AG09309 (cell line): ENCODE measurements at regions not wholly inside any gene's neighbourhood (a gene's known extent, or its start where the extent isn't known, plus 50 kb on each side); places are given as distances from the start of the nearest gene placed in this dataset.

Source experiments
- DNase-seq: peaks from one replicate; pipeline ENCODE4 v3.0.0-alpha.2; 2010; ENCODE audit warnings: low read depth
- H3K4me3 ChIP-seq: 2 replicates; pipeline ENCODE4 v1.5.1; 2011; ENCODE audit warnings: mild to moderate bottlenecking, low read depth, low read length, moderate library complexity; ENCODE audit not compliant: control insufficient read depth
- TF ChIP-seq, protein P1 (sequence below): IDR thresholded peaks from 2 replicates; pipeline ENCODE4 v1.5.1; 2011; ENCODE audit warnings: mild to moderate bottlenecking, low read depth, low read length, inconsistent platforms; ENCODE audit not compliant: insufficient read depth, control insufficient read depth; ENCODE audit errors: missing control alignments

DNA sequence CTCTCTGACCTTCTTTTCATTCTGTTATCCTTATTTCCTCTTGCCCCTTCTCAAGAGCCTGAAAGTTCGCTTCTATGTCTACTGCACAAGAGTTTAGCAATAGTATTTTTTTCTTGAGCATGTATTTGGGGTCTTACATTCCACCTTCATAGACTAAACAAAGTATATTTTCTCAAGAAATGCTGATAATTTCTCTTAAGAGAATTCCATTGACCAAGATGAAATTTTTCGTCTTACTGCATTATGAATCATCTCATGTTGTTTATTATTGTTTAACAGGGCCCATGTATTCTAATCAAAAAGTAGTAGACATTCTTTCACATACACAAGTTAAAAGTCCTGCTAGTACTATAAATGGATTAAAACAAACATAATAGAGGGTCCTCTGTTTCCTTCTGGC lies 219.3 kb downstream of the C12orf50 start:
- H3K4me3 ChIP-seq, result no peak overlapping the region
- TF ChIP-seq, protein P1, sequence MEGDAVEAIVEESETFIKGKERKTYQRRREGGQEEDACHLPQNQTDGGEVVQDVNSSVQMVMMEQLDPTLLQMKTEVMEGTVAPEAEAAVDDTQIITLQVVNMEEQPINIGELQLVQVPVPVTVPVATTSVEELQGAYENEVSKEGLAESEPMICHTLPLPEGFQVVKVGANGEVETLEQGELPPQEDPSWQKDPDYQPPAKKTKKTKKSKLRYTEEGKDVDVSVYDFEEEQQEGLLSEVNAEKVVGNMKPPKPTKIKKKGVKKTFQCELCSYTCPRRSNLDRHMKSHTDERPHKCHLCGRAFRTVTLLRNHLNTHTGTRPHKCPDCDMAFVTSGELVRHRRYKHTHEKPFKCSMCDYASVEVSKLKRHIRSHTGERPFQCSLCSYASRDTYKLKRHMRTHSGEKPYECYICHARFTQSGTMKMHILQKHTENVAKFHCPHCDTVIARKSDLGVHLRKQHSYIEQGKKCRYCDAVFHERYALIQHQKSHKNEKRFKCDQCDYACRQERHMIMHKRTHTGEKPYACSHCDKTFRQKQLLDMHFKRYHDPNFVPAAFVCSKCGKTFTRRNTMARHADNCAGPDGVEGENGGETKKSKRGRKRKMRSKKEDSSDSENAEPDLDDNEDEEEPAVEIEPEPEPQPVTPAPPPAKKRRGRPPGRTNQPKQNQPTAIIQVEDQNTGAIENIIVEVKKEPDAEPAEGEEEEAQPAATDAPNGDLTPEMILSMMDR, result no peak
- DNase-seq, result no peak

DNA sequence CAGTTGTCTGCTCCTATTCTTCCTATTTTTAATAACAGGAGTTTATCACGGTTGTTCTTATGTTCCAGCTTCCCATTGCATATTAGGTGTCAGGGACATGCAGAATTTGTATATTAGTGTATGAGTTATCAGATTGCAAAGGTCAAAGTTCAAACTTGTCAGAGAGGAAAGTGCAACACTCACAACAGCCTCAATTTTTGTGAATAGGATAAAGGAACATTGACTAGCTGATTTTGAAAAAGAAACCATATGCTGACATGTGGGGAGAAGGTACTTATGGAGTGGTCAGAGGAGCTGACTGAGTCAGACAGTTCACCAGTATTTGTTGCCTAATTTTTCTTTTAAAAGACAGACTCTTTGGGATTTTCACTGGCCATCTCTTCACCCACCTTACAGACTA lies 222.1 kb downstream of the C12orf50 start:
- no peak overlapping the region for H3K4me3 ChIP-seq
- TF ChIP-seq, protein P1, result no peak
- DNase-seq, result no peak

DNA sequence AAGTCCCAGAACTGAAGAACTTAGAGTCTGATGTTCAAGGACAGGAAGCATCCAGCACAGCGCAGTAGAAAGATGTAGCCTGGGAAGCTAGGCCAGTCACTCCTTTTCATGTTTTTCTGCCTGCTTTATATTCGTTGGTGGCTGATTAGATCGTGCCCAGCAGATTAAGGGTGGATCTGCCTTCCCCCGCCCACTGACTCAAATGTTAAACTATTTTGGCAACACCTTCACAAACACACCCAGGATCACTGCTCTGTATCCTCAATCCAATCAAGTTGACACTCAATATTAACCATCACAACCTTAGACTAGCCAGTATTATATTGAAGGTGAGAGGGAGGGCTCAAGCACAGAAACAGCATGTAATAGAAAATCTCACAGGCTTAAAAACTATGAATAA lies 222.9 kb downstream of the C12orf50 start:
- TF ChIP-seq, protein P1, result no peak
- DNase-seq, result no peak
- no peak overlapping the region for H3K4me3 ChIP-seq

DNA sequence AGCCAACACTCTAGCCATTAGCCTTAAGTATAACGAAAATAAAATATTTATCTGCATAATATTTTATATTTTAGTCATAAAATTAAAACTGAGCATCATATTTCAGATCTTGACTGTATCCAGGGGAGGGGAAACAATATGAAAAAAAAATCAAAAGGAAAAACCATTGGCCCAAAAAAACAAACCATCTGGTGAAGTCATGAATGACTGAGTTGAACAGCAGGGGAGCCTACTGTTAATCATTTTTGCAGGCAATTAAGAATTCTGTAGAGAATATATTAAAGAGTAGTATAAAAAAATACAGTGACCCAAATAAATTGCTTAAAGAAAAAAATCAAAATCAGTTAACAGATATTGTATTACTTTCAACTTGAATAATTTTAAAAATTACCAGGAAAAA lies 224.8 kb downstream of the C12orf50 start:
- no peak overlapping the region for H3K4me3 ChIP-seq
- TF ChIP-seq, protein P1, result no peak

DNA sequence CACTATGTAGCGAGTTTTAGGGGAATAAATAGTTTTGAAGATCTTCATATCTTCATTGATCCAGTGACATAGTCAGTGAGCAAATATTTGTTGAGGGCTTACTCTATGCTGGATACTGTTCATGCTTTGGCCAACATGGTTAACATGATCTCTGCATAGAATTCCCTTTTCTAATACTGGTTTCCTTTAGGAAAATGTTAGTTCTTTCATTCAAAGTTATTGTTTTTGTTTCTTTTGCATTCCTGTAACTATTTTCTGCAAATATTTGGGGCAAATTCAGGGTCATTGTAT lies 226.5 kb downstream of the C12orf50 start:
- DNase-seq, result no peak
- TF ChIP-seq, protein P1, result no peak
- H3K4me3 ChIP-seq, result no peak overlapping the region

More for the DNA sequence above, 224.8 kb downstream of the C12orf50 start:
- no peak for DNase-seq

DNA sequence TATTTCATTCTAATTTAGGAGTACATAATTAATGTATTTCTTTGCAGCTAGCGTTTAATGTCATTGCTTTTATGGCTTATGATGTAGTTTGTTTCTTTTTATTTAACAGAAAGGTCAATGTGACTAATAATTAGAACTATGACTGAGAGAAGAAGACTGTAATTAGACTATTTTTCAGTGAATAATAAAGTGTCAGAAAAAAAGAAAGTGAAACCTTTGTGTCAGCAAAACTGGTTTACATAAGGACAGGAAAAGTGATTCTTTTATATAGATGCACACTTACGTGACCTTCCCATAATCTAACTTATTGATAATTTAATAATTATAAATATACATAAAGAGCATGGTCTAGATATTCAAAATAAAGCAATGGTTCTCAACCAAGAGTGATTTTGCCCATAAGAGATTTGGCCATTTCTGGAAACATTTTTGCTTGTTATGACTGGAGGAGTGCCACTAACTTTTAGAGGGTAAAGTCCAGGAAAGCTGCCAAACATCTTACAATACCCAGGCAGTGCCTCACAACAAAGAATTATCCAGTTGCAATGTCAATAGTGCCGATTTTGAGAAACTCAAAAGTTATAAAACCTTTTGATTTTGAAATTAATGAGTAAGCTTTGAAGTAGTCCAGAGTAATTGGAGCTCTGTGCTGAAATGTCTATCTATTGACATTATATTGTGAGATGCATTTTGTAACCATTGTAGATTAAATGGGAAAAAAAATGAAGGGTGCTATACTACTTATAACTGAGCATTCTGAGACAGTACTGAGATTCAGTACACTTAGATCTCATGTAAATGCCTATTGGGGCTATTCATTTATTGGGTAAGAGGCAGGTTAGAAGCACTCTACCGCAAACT lies 227.1 kb downstream of the C12orf50 start:
- TF ChIP-seq, protein P1, result no peak
- DNase-seq, result no peak
- H3K4me3 ChIP-seq, result no peak overlapping the region
